MM.1S (cell line): ENCODE measurements at regions not wholly inside any gene's neighbourhood (a gene's known extent, or its start where the extent isn't known, plus 50 kb on each side); places are given as distances from the start of the nearest gene placed in this dataset.

Experiments
- DNase-seq: peaks from one replicate; pipeline ENCODE4 v3.0.0-alpha.2; 2015
- H2AFZ ChIP-seq: fragments of 300-600 bp; sonication (generic); 2 replicates; pipeline ENCODE4 v1.6.0; 2016; ENCODE audit warnings: antibody characterized with exemption, low read length
- H3F3A ChIP-seq: fragments of 300-600 bp; sonication (generic); 2 replicates; pipeline ENCODE4 v1.6.1; 2016; ENCODE audit warnings: mild to moderate bottlenecking, antibody characterized with exemption, low read length, moderate library complexity, mixed read lengths; ENCODE audit not compliant: insufficient read depth
- H3K27ac ChIP-seq: fragments of 300-600 bp; sonication (generic); 2 replicates; pipeline ENCODE4 v1.5.1; 2016; ENCODE audit warnings: mild to moderate bottlenecking, low read length
- H3K27me3 ChIP-seq: fragments of 300-600 bp; sonication (generic); replicated peaks from 2 replicates; pipeline ENCODE4 v1.6.0; 2016; ENCODE audit warnings: low read length; ENCODE audit not compliant: insufficient read depth
- H3K36me3 ChIP-seq: fragments of 300-600 bp; sonication (generic); replicated peaks from 2 replicates; pipeline ENCODE4 v1.6.1; 2016; ENCODE audit warnings: mild to moderate bottlenecking, low read length, mixed read lengths; ENCODE audit not compliant: insufficient read depth
- H3K4me1 ChIP-seq: fragments of 300-600 bp; sonication (generic); 2 replicates; pipeline ENCODE4 v1.6.1; 2016; ENCODE audit warnings: low read length, mixed read lengths
- H3K4me2 ChIP-seq: fragments of 300-600 bp; sonication (generic); 2 replicates; pipeline ENCODE4 v1.6.0; 2016; ENCODE audit warnings: low read depth, low read length
- H3K4me3 ChIP-seq: fragments of 300-600 bp; sonication (generic); 2 replicates; pipeline ENCODE4 v1.5.1; 2016; ENCODE audit warnings: low read length, mixed read lengths
- H3K79me2 ChIP-seq: fragments of 300-600 bp; sonication (generic); 2 replicates; pipeline ENCODE4 v1.6.1; 2016; ENCODE audit warnings: mixed run types, low read length, mixed read lengths
- H3K9ac ChIP-seq: fragments of 300-600 bp; sonication (generic); 2 replicates; pipeline ENCODE4 v1.6.1; 2016; ENCODE audit warnings: low read length, mixed read lengths
- H3K9me2 ChIP-seq: fragments of 300-600 bp; sonication (generic); replicated peaks from 2 replicates; pipeline ENCODE4 v1.6.1; 2016; ENCODE audit warnings: mild to moderate bottlenecking, low read length, mixed read lengths; ENCODE audit not compliant: insufficient read depth
- H3K9me3 ChIP-seq: fragments of 300-600 bp; sonication (generic); replicated peaks from 2 replicates; pipeline ENCODE4 v1.6.1; 2016; ENCODE audit warnings: mild to moderate bottlenecking, low read length, mixed read lengths; ENCODE audit not compliant: insufficient read depth
- H4K20me1 ChIP-seq: fragments of 300-600 bp; sonication (generic); 2 replicates; pipeline ENCODE4 v1.6.1; 2016; ENCODE audit warnings: mild to moderate bottlenecking, low read length, moderate library complexity, mixed read lengths; ENCODE audit not compliant: insufficient read depth
- EZH2 ChIP-seq: fragments of 300-600 bp; sonication (generic); optimal IDR thresholded peaks from 2 replicates; pipeline ENCODE3; 2017; ENCODE audit warnings: low read depth, mild to moderate bottlenecking, antibody characterized with exemption, low read length, mixed read lengths
- EZH2phosphoT487 ChIP-seq: fragments of 300-600 bp; sonication (generic); IDR thresholded peaks from 2 replicates; pipeline ENCODE4 v1.6.1; 2018; ENCODE audit warnings: antibody characterized with exemption, low read length
- TF ChIP-seq, protein P1 (sequence below): fragments of 300-600 bp; sonication (generic); IDR thresholded peaks from 2 replicates; pipeline ENCODE4 v1.5.1; 2016; ENCODE audit warnings: antibody characterized with exemption, low read length, mixed read lengths

DNA sequence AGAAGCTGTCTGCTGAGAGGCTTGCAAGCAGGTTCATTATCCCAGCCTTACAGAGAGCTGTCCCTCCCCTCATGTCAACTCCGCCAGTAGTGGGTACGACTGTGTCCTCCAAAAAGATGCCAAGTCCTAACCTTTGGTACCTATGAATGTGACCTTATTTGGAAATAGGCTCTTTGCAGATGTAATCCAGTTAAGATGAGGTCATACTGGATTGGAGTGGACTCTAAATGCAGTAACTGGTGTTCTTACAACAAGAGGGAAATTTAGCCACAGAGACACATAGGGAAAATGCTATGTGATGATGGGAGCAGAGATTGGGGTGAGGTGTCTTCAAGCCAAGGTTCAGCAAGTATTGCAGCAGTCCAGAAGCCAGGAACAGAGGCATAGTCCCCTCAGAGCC lies 90.8 kb upstream of the FOXP4 start:
- no peaks in the 10 kb centered on the region for H3K9me3 ChIP-seq
- no peaks in the 10 kb centered on the region for H4K20me1 ChIP-seq
- no peak overlapping the region for H3K4me2 ChIP-seq
- H3K4me1 ChIP-seq: no peaks in the 10 kb centered on the region
- H2AFZ ChIP-seq: no peak overlapping the region
- no peaks in the 10 kb centered on the region for H3K36me3 ChIP-seq
- H3K79me2 ChIP-seq: no peaks in the 10 kb centered on the region
- TF ChIP-seq, protein P1, sequence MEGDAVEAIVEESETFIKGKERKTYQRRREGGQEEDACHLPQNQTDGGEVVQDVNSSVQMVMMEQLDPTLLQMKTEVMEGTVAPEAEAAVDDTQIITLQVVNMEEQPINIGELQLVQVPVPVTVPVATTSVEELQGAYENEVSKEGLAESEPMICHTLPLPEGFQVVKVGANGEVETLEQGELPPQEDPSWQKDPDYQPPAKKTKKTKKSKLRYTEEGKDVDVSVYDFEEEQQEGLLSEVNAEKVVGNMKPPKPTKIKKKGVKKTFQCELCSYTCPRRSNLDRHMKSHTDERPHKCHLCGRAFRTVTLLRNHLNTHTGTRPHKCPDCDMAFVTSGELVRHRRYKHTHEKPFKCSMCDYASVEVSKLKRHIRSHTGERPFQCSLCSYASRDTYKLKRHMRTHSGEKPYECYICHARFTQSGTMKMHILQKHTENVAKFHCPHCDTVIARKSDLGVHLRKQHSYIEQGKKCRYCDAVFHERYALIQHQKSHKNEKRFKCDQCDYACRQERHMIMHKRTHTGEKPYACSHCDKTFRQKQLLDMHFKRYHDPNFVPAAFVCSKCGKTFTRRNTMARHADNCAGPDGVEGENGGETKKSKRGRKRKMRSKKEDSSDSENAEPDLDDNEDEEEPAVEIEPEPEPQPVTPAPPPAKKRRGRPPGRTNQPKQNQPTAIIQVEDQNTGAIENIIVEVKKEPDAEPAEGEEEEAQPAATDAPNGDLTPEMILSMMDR: no peak
- no peak for TF ChIP-seq EZH2
- TF ChIP-seq EZH2phosphoT487: no peak
- no peak overlapping the region for H3K27ac ChIP-seq
- H3F3A ChIP-seq: no peaks in the 10 kb centered on the region
- H3K9ac ChIP-seq: no peak overlapping the region
- DNase-seq: no peak
- no peak overlapping the region for H3K4me3 ChIP-seq
- H3K27me3 ChIP-seq: peaks cover 13% of the 10 kb centered on the region
- no peaks in the 10 kb centered on the region for H3K9me2 ChIP-seq

DNA sequence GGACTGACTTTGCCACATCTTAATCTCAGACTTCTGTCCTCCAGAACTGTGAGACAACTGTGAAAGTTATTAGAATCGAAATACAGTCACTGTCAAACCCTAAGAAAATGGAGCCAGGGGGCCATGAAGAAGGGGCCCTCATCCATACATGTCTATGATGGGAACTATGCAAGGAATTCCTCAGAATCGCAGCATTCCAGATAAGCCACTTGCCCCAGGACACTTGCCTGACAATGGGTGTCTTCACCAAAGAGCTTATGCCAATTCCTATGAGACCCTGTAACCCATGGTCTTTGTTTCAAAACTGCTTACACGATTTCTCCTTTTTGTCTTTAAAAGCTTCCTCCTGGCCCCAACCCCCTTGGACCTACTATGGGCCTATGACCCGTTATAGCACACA lies 90.4 kb upstream of the FOXP4 start:
- Histone ChIP-seq H3K36me3 (no peaks in the 10 kb centered on the region), H3F3A (no peaks in the 10 kb centered on the region), H3K4me3 (no peak overlapping the region), H3K4me2 (no peak overlapping the region), H2AFZ (no peak overlapping the region), H3K27me3 (peaks cover 13% of the 10 kb centered on the region), H3K27ac (no peak overlapping the region), H3K4me1 (no peaks in the 10 kb centered on the region), H4K20me1 (no peaks in the 10 kb centered on the region), H3K9me2 (no peaks in the 10 kb centered on the region), H3K9me3 (no peaks in the 10 kb centered on the region), H3K79me2 (no peaks in the 10 kb centered on the region), H3K9ac (no peak overlapping the region)
- no peak for TF ChIP-seq EZH2phosphoT487
- TF ChIP-seq, protein P1: no peak
- no peak for TF ChIP-seq EZH2
- DNase-seq: no peak

DNA sequence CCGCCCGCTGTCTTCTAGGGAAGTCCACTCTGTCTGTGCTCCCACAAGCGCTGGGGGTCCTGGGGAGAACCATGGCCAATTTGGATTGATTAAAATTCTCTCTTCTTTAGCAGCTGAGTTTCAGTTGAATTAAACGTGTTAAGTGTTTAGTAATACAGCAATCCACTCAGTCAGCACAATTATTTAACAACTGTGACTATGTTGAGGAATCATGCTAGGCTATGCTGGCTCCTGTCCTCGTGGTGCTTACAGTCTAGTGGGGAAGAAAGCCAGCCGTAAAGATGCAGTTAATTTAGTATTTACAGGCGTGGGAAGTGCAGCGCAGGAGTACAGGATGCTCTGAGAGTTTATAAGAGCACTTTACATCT lies 88.9 kb upstream of the FOXP4 start:
- no peak overlapping the region for H3K9ac ChIP-seq
- no peaks in the 10 kb centered on the region for H3K4me1 ChIP-seq
- H3K9me3 ChIP-seq: no peaks in the 10 kb centered on the region
- no peaks in the 10 kb centered on the region for H3F3A ChIP-seq
- peaks cover 21% of the 10 kb centered on the region for H3K27me3 ChIP-seq
- no peak overlapping the region for H3K4me3 ChIP-seq
- H3K36me3 ChIP-seq: no peaks in the 10 kb centered on the region
- no peak overlapping the region for H2AFZ ChIP-seq
- H3K4me2 ChIP-seq: no peak overlapping the region
- H3K79me2 ChIP-seq: no peaks in the 10 kb centered on the region
- H3K27ac ChIP-seq: no peak overlapping the region
- DNase-seq: no peak
- H4K20me1 ChIP-seq: no peaks in the 10 kb centered on the region
- TF ChIP-seq, protein P1: no peak
- TF ChIP-seq EZH2phosphoT487 (no peak), EZH2 (no peak)
- H3K9me2 ChIP-seq: no peaks in the 10 kb centered on the region

DNA sequence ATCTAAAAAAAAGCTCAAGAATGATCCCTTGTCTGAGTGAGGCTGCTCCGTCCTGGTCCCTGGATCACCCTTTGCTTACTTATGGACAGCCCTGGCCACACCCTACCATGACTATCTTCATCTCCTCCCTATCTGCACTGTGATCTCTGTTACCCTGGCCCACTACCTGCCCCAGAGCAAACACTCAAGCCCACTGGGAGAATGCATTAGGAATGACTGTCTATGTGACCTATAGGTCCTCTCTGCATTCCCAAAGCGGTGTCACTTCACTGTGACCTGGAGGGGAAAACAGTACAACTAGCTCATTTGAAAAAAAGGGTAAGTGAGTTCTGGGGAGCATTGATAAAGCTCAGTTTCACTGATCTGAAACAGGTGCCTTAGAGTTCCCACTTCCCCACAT lies 86.4 kb upstream of the FOXP4 start:
- Histone ChIP-seq H3K4me2 (no peak overlapping the region), H2AFZ (no peak overlapping the region), H3F3A (no peaks in the 10 kb centered on the region), H3K4me3 (no peak overlapping the region), H3K4me1 (no peaks in the 10 kb centered on the region), H3K9me2 (no peaks in the 10 kb centered on the region), H3K79me2 (no peaks in the 10 kb centered on the region), H4K20me1 (no peaks in the 10 kb centered on the region), H3K27ac (no peak overlapping the region), H3K36me3 (no peaks in the 10 kb centered on the region), H3K9ac (no peak overlapping the region), H3K9me3 (no peaks in the 10 kb centered on the region), H3K27me3 (peaks cover 36% of the 10 kb centered on the region)
- DNase-seq: no peak
- TF ChIP-seq EZH2: no peak
- TF ChIP-seq EZH2phosphoT487: no peak
- TF ChIP-seq, protein P1: no peak
